Hepatocyte (in vitro differentiated cells): ENCODE measurements at regions not wholly inside any gene's neighbourhood (a gene's known extent, or its start where the extent isn't known, plus 50 kb on each side); places are given as distances from the start of the nearest gene placed in this dataset.

Source experiments
- DNase-seq: peaks from one replicate; pipeline ENCODE4 v3.0.0-alpha.2; 2016; ENCODE audit warnings: low spot score
- H2AFZ ChIP-seq: fragments of 200-600 bp; sonication (generic); 2 replicates; pipeline ENCODE4 v1.6.0; 2016; ENCODE audit warnings: antibody characterized with exemption, mild to moderate bottlenecking
- H3K27ac ChIP-seq: fragments of 200-600 bp; sonication (generic); 2 replicates; pipeline ENCODE4 v1.5.1; 2016; ENCODE audit warnings: mild to moderate bottlenecking
- H3K27me3 ChIP-seq: fragments of 200-600 bp; sonication (generic); 2 replicates; pipeline ENCODE4 v1.6.1; 2016
- H3K36me3 ChIP-seq: fragments of 200-600 bp; sonication (generic); replicated peaks from 2 replicates; pipeline ENCODE4 v1.5.1; 2016; ENCODE audit warnings: low read depth; ENCODE audit not compliant: insufficient read depth
- H3K4me1 ChIP-seq: fragments of 200-600 bp; sonication (generic); 2 replicates; pipeline ENCODE4 v1.5.1; 2016; ENCODE audit warnings: mild to moderate bottlenecking, moderate library complexity; ENCODE audit not compliant: insufficient read depth
- H3K4me2 ChIP-seq: fragments of 200-600 bp; sonication (generic); 2 replicates; pipeline ENCODE4 v1.6.0; 2016
- H3K4me3 ChIP-seq: fragments of 200-600 bp; sonication (generic); 2 replicates; pipeline ENCODE4 v1.5.1; 2016; ENCODE audit warnings: mild to moderate bottlenecking
- H3K79me2 ChIP-seq: fragments of 200-600 bp; sonication (generic); 2 replicates; pipeline ENCODE4 v1.6.0; 2017; ENCODE audit warnings: mild to moderate bottlenecking
- H3K9me2 ChIP-seq: fragments of 200-600 bp; sonication (generic); replicated peaks from 2 replicates; pipeline ENCODE4 v1.6.0; 2017; ENCODE audit warnings: mild to moderate bottlenecking; ENCODE audit not compliant: insufficient read depth
- H3K9me3 ChIP-seq: fragments of 200-600 bp; sonication (generic); 2 replicates; pipeline ENCODE4 v1.5.1; 2016; ENCODE audit warnings: low read depth, mild to moderate bottlenecking
- H4K20me1 ChIP-seq: fragments of 200-600 bp; sonication (generic); 2 replicates; pipeline ENCODE4 v1.6.0; 2016; ENCODE audit warnings: mild to moderate bottlenecking; ENCODE audit not compliant: insufficient read depth, poor library complexity, severe bottlenecking
- EZH2 ChIP-seq: fragments of 200-600 bp; sonication (generic); IDR thresholded peaks from 2 replicates; pipeline ENCODE4 v1.6.1; 2016; ENCODE audit warnings: antibody characterized with exemption, mild to moderate bottlenecking, borderline replicate concordance
- EZH2phosphoT487 ChIP-seq: fragments of 200-600 bp; sonication (generic); IDR thresholded peaks from one replicate; pipeline ENCODE4 v1.6.1; 2018; ENCODE audit warnings: antibody characterized with exemption, mild to moderate bottlenecking, low read depth, moderate library complexity; ENCODE audit not compliant: unreplicated experiment, severe bottlenecking
- WGBS: methylation state at CpG from one replicate; pipeline ENCODE4 v1.1.6; 2016; ENCODE audit warnings: low lambda C conversion rate; ENCODE audit errors: missing lambda C conversion rate; 5-methylcytosine and 5-hydroxymethylcytosine counted together
- TF ChIP-seq, protein P1 (sequence below): fragments of 200-600 bp; sonication (generic); IDR thresholded peaks from 2 replicates; pipeline ENCODE4 v1.5.1; 2016; ENCODE audit warnings: antibody characterized with exemption, mild to moderate bottlenecking; ENCODE audit not compliant: poor library complexity

- peaks cover 6% of the 10 kb centered on the region for H3K27me3 ChIP-seq
- TF ChIP-seq EZH2phosphoT487 (no peak), EZH2 (no peak)
- TF ChIP-seq, protein P1, sequence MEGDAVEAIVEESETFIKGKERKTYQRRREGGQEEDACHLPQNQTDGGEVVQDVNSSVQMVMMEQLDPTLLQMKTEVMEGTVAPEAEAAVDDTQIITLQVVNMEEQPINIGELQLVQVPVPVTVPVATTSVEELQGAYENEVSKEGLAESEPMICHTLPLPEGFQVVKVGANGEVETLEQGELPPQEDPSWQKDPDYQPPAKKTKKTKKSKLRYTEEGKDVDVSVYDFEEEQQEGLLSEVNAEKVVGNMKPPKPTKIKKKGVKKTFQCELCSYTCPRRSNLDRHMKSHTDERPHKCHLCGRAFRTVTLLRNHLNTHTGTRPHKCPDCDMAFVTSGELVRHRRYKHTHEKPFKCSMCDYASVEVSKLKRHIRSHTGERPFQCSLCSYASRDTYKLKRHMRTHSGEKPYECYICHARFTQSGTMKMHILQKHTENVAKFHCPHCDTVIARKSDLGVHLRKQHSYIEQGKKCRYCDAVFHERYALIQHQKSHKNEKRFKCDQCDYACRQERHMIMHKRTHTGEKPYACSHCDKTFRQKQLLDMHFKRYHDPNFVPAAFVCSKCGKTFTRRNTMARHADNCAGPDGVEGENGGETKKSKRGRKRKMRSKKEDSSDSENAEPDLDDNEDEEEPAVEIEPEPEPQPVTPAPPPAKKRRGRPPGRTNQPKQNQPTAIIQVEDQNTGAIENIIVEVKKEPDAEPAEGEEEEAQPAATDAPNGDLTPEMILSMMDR = no peak
- H3K27ac ChIP-seq = peak overlapping the region; percentile 93
- peaks cover 4% of the 10 kb centered on the region for H3K4me1 ChIP-seq
- H3K4me3 ChIP-seq = peak overlapping the region; percentile 92
- H4K20me1 ChIP-seq = no peaks in the 10 kb centered on the region
- no peaks in the 10 kb centered on the region for H3K36me3 ChIP-seq
- peak; percentile 68 for DNase-seq
- no peaks in the 10 kb centered on the region for H3K9me2 ChIP-seq
- WGBS = 13% methylated on average over 52 of the region's 53 CpGs
- peaks cover 46% of the 10 kb centered on the region for H3K79me2 ChIP-seq
- no peaks in the 10 kb centered on the region for H3K9me3 ChIP-seq
- peak overlapping the region; percentile 95 for H3K4me2 ChIP-seq
- peak overlapping the region; percentile 90 for H2AFZ ChIP-seq
Observed at GRCh38 chr11:16603890-16604793, 134.3 kb upstream of the C11orf58 start.

DNA sequence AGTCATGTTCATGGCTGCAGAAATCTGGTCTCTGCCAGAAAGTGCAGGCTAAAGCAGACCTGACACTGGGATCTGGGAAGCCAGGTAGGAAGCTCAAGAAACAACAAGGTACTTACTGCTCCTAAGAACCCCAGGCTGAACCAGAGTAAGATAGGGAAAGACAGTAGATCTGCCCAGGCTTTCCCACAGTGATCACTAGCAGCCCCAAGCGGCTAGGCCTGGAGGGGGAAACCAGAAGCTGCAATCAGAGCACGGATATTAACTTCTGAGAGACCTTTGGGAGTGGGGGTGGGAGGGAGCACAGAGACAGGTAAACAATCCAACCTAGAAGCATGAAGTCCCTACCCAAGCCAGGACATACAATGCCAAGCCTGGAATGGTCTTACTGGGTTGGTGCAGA lies 135.2 kb upstream of the C11orf58 start:
- whole genome bisulfite sequencing = 71% methylated on average over 2 of the region's 2 CpGs
- no peak overlapping the region for H2AFZ ChIP-seq
- peak overlapping the region; percentile 95 for H3K4me2 ChIP-seq
- H3K27ac ChIP-seq = peak overlapping the region; percentile 93
- TF ChIP-seq, protein P1 = peak; percentile 16
- no peak for TF ChIP-seq EZH2phosphoT487
- H3K79me2 ChIP-seq = peaks cover 54% of the 10 kb centered on the region
- H3K36me3 ChIP-seq = no peaks in the 10 kb centered on the region
- H4K20me1 ChIP-seq = no peaks in the 10 kb centered on the region
- H3K4me3 ChIP-seq = no peak overlapping the region
- peak; percentile 30 for DNase-seq
- H3K9me2 ChIP-seq = no peaks in the 10 kb centered on the region
- H3K27me3 ChIP-seq = no peaks in the 10 kb centered on the region
- peaks cover 1% of the 10 kb centered on the region for H3K4me1 ChIP-seq
- H3K9me3 ChIP-seq = no peaks in the 10 kb centered on the region

GRCh38 chr11:16598906-16599305 lies 139.5 kb upstream of the C11orf58 start:
- H3K4me2 ChIP-seq = no peak overlapping the region
- H3K9me2 ChIP-seq = no peaks in the 10 kb centered on the region
- no peaks in the 10 kb centered on the region for H3K27me3 ChIP-seq
- H3K27ac ChIP-seq = no peak overlapping the region
- no peaks in the 10 kb centered on the region for H3K9me3 ChIP-seq
- no peaks in the 10 kb centered on the region for H3K4me1 ChIP-seq
- no peaks in the 10 kb centered on the region for H3K36me3 ChIP-seq
- H4K20me1 ChIP-seq = no peaks in the 10 kb centered on the region
- peaks cover 73% of the 10 kb centered on the region for H3K79me2 ChIP-seq
- no peak overlapping the region for H2AFZ ChIP-seq
- TF ChIP-seq EZH2phosphoT487 = no peak
- TF ChIP-seq, protein P1 = no peak
- no peak for TF ChIP-seq EZH2
- DNase-seq = no peak
- no peak overlapping the region for H3K4me3 ChIP-seq
- WGBS = 91% methylated on average over 7 of the region's 7 CpGs
